ENCODE measurements at regions not wholly inside any gene's neighbourhood (a gene's known extent, or its start where the extent isn't known, plus 50 kb on each side); places are given as distances from the start of the nearest gene placed in this dataset.

DNA sequence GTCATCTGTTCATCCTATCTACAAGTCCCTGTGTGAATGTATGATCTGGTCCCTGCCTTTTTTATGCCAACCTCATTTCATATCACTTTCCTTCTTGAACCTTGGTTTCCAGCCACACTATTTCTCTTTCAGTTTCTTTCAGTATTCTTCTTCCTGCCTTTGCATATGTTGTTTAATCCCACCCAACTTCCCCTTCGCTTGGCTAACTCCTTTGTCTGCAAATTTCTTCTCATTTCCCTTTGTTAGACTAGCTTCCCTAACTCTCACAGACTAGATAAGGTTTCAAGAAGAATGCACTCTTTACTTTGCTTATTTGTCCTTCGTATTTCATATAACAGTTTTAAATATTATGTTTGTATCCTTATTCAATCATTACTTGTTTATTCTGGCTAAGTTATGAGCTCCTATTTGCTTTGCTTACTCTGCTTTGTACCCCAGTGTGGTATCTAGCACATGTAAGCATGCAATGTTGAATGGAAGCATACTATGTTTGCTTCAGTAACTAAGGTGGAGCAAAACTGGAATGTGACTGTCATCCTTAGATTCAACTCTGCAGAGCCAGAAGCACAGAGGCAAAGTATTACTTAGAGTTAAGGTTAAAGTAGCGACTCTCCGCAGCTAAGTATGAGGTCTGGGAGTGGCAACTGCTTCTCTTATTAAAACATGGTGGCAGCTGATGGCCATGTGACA lies 681.3 kb downstream of the CPS1 start:
- H3K27me3 ChIP-seq (replicated peaks): no peaks in the 10 kb centered on the region
- H3K36me3 ChIP-seq (replicated peaks): no peaks in the 10 kb centered on the region
- no peak overlapping the region for H3K4me3 ChIP-seq (ENCODE audit: low read depth, low read length)
- no peak for DNase-seq
- in situ Hi-C loops (cut with HindIII; ENCODE audit: low pct_ligation_motif_present, low sequenced_read_pairs): no loop called here
- no peak overlapping the region for H3K27ac ChIP-seq
- TF ChIP-seq, protein P1, sequence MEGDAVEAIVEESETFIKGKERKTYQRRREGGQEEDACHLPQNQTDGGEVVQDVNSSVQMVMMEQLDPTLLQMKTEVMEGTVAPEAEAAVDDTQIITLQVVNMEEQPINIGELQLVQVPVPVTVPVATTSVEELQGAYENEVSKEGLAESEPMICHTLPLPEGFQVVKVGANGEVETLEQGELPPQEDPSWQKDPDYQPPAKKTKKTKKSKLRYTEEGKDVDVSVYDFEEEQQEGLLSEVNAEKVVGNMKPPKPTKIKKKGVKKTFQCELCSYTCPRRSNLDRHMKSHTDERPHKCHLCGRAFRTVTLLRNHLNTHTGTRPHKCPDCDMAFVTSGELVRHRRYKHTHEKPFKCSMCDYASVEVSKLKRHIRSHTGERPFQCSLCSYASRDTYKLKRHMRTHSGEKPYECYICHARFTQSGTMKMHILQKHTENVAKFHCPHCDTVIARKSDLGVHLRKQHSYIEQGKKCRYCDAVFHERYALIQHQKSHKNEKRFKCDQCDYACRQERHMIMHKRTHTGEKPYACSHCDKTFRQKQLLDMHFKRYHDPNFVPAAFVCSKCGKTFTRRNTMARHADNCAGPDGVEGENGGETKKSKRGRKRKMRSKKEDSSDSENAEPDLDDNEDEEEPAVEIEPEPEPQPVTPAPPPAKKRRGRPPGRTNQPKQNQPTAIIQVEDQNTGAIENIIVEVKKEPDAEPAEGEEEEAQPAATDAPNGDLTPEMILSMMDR (IDR thresholded peaks at IDR 0.05; ENCODE audit: low read depth, low read length, missing control alignments): no peak

DNA sequence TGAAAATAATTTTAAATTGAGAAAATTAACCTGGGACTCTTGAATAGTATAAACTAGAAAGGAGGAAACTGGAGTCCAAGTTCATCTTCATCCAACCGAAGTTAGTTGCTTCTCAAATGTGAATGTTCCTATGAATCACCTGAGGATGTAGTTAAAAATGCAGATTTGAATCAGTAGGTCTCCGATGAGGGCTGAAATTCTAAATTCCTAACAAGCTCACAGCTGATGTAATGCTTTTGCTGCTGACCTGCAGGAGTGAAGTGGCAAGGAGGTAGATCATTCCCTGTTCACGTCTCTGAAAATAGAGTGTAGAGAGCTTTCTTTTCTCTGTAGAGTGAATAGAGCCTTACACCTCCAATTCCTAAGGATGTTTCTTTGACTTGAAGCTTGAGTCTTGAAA lies 685.5 kb downstream of the CPS1 start:
- Histone ChIP-seq H3K4me3 (ENCODE audit: low read depth, low read length) (no peak overlapping the region), H3K27ac (no peak overlapping the region), H3K27me3 (replicated peaks) (no peaks in the 10 kb centered on the region), H3K36me3 (replicated peaks) (no peaks in the 10 kb centered on the region)
- no peak for DNase-seq
- in situ Hi-C loops (cut with HindIII; ENCODE audit: low pct_ligation_motif_present, low sequenced_read_pairs): no loop called here
- TF ChIP-seq, protein P1 (IDR thresholded peaks at IDR 0.05; ENCODE audit: low read depth, low read length, missing control alignments): no peak

DNA sequence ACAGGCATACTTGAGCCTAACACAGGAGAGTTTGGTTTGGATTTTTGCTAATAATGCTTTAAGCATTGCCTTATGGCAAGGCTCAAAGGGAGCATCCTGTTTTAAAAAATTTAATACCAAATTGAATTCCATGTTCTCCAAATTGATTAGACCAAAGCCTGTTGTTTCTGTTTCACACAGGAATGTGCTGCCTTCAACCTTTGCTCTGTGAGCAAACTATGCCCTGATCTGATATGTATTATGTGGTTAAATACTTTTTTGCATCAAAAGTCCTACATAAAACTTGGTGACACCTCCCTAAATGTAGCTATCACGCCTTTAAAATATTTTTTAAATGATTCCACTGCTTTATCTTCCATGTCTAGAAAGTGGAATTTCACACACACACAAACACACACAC lies 691.4 kb downstream of the CPS1 start:
- no peaks in the 10 kb centered on the region for H3K27me3 ChIP-seq (replicated peaks)
- H3K27ac ChIP-seq: no peak overlapping the region
- H3K4me3 ChIP-seq (ENCODE audit: low read depth, low read length): no peak overlapping the region
- TF ChIP-seq, protein P1 (IDR thresholded peaks at IDR 0.05; ENCODE audit: low read depth, low read length, missing control alignments): no peak
- in situ Hi-C loops (cut with HindIII; ENCODE audit: low pct_ligation_motif_present, low sequenced_read_pairs): no loop called here
- no peaks in the 10 kb centered on the region for H3K36me3 ChIP-seq (replicated peaks)
- no peak for DNase-seq

DNA sequence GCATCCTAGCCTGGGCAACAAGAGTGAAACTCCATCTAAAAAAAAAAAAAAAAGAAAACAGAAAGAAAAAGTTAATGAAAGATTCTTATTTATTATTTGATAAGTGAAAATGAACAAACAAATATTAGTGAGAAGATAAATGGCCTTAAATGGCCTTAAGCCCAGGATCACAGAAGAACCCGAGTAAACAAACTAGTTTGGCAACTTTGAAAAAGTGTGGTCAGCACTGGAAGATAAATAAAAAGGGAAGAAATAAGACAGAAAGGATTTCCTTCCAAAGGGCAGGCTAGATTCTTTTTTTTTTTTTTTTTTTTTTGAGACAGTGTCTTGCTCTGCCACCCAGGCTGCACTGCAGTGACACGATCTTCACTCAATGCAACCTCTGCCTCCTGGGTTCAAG lies 692.4 kb downstream of the CPS1 start:
- no peak overlapping the region for H3K4me3 ChIP-seq (ENCODE audit: low read depth, low read length)
- no peaks in the 10 kb centered on the region for H3K27me3 ChIP-seq (replicated peaks)
- H3K36me3 ChIP-seq (replicated peaks): no peaks in the 10 kb centered on the region
- in situ Hi-C loops (cut with HindIII; ENCODE audit: low pct_ligation_motif_present, low sequenced_read_pairs): no loop called here
- no peak overlapping the region for H3K27ac ChIP-seq
- TF ChIP-seq, protein P1 (IDR thresholded peaks at IDR 0.05; ENCODE audit: low read depth, low read length, missing control alignments): no peak
- no peak for DNase-seq

DNA sequence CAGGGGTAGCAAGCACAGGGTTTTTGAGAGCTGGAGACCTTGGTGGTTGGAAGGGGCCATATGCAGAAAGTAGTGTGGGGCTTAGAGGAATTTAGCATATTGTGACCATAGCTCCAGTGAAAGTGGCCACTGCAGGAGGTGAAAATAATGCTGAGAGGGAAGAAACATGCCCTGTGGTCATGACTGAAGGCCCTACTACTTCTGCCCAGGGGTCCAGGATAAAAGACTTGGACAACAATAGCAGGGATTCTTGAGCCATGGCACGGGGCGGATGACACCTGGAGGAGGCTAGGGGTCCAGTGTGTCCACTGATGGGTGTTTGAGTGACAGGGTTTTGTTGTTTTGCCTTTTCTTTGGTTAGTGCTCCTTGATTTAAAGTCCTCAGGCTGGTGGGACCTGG lies 694.6 kb downstream of the CPS1 start:
- H3K27me3 ChIP-seq (replicated peaks): no peaks in the 10 kb centered on the region
- no peaks in the 10 kb centered on the region for H3K36me3 ChIP-seq (replicated peaks)
- TF ChIP-seq, protein P1 (IDR thresholded peaks at IDR 0.05; ENCODE audit: low read depth, low read length, missing control alignments): no peak
- no peak overlapping the region for H3K27ac ChIP-seq
- in situ Hi-C loops (cut with HindIII; ENCODE audit: low pct_ligation_motif_present, low sequenced_read_pairs): no loop called here
- H3K4me3 ChIP-seq (ENCODE audit: low read depth, low read length): no peak overlapping the region
- DNase-seq: no peak
